Cerebellar cortex (tissue), 1 donor: ENCODE measurements at regions not wholly inside any gene's neighbourhood (a gene's known extent, or its start where the extent isn't known, plus 50 kb on each side); places are given as distances from the start of the nearest gene placed in this dataset.
"Not testable (repeated sequence)": the region's sequence is repeated elsewhere in the genome, so short reads cannot be mapped to it uniquely, and the experiment has no call there.

ENCODE experiments used
- DNase-seq: peaks from one replicate; pipeline ENCODE4 v3.0.0-alpha.2; 2015; ENCODE audit warnings: low spot score

DNA sequence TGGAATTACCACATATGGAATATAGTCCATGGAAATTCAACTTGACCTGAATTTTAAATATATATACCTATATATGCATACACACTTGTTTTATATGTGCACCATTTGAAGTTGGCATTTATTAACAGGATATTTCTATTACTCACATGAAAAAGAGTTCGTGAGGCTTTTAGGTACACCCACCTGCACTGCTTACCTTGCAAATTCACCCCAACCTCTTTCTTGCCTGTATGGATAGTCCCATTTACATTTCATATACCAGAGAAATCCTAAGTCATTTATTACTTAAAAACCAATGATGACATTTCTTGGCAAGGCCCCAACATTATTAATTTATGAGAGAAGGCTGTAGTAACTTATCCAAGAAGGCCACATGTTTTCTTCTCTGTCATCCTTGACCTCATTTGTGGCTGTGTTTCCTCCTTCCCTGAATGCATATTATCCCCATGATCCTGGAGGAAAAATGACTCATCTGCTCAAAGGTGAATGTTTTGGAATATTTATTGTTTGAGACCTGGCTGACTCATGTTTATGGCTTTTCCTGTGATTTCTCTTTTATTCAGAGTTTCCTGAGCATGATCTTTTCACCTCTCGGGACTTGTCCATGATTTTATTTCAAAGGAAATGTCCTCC is 62.2 kb upstream of the FAM241A start:
- no peak for DNase-seq

DNA sequence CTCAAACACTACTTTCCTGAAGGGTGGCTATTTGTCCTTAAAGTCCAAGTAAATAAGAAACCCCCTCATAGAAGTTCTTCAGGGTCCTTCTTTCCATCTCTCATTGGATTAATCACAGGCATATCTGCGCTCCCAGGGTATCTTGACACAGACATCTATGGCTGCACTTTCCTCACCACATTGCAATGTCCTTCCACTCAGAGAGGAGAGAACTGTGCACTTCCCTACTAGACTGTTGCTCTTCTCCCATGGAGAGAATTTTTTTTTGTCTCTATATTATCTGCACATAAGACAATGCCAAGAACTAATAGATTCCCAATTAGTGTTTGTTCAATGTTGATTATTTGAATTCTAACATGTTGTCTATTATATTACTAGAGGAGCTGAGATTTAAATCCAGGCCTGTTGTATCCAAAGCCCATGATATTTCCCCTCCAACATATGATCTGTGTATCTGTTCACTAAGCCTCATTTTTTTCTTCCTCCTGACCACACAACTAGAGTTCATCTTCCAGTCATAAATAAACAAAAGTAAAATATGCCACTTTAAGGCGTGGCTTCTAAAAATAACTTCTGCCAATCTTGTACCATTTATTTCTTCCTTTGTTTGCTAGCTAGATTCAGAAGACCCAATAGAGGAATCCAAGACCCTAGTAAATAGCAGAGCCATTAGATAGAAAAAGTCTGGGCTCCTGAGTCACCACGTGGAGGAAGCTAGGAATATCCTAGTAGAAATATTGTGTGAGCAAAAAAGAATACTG is 61.5 kb upstream of the FAM241A start:
- DNase-seq, result no peak

DNA sequence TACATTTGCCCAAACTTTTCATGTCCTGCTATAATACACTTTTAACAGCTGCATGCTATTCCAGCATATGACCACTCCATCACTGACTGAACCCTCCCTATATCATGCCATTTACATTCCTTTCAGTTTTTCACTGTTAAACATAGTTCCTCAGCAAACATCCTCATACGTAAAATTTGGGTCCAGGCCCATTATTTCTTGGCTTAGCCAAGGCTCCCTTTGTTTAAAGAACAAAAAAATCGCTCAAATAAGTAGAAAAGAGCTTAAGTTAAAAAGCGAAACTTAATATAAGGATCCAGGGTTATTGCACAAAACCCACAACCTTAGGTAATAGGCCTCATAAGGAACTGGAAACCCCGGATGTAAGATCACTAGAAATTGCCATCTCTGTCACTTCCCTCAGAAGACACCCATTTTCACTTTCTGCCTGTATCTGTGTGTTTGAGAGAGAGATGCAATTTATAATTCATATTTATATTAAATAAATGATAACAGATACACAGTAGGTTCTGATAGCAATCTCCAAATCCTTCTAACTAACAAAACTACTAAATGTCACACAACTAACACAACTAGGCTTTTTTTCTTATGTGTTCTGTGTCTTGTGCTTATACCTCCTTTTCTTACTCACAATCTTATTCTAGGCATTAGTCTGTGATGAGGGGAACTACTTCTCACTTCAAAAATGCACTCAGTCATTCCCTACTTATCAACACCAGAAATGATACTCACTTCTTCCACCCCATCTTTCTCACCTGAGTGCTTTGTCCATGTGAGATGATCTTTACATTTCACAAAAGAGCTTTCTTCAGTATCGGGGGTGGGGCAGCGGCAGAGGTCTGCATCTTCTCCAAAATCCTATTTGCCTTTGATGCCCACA is 59.9 kb upstream of the FAM241A start:
- no peak for DNase-seq

DNA sequence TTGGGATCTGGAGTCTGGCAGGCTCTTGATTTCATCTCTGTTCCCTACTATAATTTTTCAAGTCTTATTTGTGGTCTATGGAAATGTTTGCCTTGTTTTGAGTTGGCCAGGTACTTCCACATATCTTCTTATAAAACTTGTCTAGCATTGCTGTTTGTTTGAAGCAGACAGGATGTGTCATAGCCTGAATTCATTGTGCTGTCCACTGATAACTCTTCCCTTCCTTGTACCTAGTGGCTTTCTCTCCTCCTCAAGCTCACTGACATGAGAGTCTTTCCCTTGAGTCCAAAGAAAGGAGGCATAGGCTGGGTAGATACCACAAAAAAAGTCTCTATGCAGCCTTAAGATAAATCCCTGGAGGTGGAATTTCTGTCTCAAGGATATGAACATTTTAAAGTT is 59.2 kb upstream of the FAM241A start:
- DNase-seq, result no peak

DNA sequence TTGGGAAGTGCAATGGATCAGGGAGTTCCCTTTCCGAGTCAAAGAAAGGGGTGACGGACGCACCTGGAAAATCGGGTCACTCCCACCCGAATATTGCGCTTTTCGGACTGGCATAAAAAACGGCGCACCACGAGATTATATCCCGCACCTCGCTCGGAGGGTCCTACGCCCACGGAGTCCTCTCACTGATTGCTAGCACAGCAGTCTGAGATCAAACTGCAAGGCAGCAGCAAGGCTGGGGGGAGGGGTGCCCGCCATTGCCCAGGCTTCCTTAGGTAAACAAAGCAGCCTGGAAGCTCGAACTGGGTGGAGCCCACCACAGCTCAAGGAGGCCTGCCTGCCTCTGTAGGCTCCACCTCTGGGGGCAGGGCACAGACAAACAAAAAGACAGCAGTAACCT is 58.6 kb upstream of the FAM241A start:
- DNase-seq, result not testable (repeated sequence)

DNA sequence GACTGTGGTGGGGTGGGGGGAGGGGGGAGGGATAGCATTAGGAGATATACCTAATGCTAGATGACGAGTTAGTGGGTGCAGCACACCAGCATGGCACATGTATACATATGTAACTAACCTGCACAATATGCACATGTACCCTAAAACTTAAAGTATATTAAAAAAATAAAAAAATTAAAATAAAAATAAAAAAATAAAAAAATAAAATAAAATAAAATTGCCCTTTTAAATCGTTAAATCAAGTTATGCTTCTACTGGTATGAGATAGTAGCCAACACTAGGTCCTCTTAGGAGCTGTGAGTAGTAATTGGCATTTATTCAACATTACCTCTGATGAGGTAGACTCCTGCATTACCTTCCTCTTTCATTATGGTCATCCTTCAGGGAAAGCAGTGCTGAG is 52.9 kb upstream of the FAM241A start:
- not testable (repeated sequence) for DNase-seq

DNA sequence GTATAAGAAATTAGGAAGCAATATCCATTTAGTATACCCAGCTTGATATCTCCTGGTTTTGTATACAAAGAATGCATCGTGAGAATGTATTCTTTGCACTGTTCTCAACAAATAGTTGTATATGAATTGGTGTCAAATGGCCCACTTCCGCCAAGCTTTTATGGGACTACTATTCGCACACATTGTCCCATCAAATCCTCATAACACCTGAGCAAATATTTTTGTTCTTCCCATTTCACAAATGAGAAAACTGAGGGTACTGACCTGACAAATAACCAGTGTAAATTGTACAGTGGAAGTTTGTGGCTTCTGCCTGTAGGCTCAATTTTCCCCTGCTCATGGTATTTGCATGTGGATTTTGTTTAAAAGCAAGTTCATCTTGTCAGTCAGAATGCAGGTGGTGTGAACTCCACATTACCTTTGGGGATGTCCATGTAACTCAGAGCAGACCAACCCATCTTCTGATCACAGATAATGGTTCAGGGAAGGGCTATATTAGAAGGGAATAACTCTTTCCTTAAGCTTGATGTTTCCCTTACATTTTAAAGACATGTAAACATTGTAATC is 51.5 kb upstream of the FAM241A start:
- no peak for DNase-seq

DNA sequence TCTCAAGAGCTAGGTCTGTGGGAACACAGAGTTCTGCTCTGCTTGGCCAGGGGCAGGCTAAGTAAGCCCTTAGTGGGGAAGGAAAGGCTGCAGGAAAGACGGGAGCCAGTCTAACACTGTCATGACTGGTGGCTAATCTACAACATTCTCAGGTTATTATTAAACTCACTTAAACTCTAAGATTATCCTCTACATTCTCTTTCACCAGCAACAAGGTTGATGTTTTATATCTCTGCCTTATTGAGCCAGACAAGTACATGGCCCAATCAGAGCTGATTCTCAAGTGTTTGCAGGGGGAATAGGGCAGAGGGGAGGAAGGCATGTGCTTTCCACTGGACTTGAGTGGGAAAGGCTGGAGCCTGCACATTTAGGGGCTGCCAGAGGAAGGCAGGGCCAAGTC is 50.9 kb upstream of the FAM241A start:
- DNase-seq, result no peak
